Activated naive CD4-positive, alpha-beta T cell treated with anti-CD3 and anti-CD28 coated beads for 36 hours (primary cell): ENCODE measurements at regions not wholly inside any gene's neighbourhood (a gene's known extent, or its start where the extent isn't known, plus 50 kb on each side); places are given as distances from the start of the nearest gene placed in this dataset.
A peak's percentile ranks its signal among the peaks of the same experiment; 100 is the strongest.

Experiments used
- CTCF ChIA-PET: fragments of 350-600 bp; sonication (Branson Sonifier 250); formaldehyde crosslinking; loops from one replicate; lab custom pipeline; 2021; ENCODE audit warnings: antibody characterized with exemption; lab: Charles Lee
- DNase-seq: peaks from one replicate; pipeline ENCODE4 v3.0.0-alpha.2; 2020
- H3K27ac Mint-ChIP-seq: one replicate; pipeline ENCODE4 v1.8.0; 2021; ENCODE audit warnings: mild to moderate bottlenecking, mixed read lengths
- H3K27me3 Mint-ChIP-seq: one replicate; pipeline ENCODE4 v1.8.0; 2021; ENCODE audit warnings: low read depth, mixed read lengths
- H3K36me3 Mint-ChIP-seq: one replicate; pipeline ENCODE4 v1.8.0; 2021; ENCODE audit warnings: low read depth, mixed read lengths
- H3K4me1 Mint-ChIP-seq: one replicate; pipeline ENCODE4 v1.8.0; 2021; ENCODE audit warnings: low read depth, mixed read lengths
- H3K4me3 Mint-ChIP-seq: one replicate; pipeline ENCODE4 v1.8.0; 2021; ENCODE audit warnings: mild to moderate bottlenecking, moderate library complexity, mixed read lengths
- H3K9me3 Mint-ChIP-seq: one replicate; pipeline ENCODE4 v1.8.0; 2021; ENCODE audit warnings: mixed read lengths
- intact Hi-C: fragments of 100-400 bp; cut with micrococcal nuclease; formaldehyde crosslinking; loops from one replicate; pipeline ENCODE4 v1.15.1; 2023

DNA sequence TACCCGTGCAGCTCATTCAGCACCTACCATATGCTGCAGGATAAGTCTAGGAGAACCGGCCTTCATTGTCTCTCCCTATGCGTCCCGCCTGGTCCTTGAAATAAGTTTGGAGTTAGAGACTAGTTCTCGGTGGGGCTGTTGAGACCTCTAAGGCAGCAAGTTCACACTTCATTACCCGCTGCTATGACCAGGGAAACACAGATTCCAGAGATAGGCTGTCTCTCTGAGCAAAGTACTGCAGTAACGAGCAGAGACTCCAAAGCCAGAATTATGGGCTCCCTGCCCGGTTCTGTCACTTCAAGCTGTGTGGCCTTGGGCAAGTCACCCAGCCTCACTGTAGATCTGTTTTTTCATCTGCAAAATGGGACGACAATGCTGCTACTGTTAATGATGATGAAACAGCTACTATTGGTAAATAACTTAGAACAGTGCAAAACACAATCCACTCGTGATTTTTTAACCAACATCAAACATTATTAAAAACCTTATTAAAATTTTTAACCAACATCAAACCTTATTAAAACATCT lies 184.1 kb downstream of the USP12 start:
- intact Hi-C loops: loop anchor here (5.0 to 10.0 kb wide), 3 partner anchors 185 to 997 kb away; partner anchors contain the start of genes URAD and USP12
- Mint-ChIP-seq H3K4me3 (no peak overlapping the region), H3K27ac (no peak overlapping the region), H3K4me1 (no peaks in the 10 kb centered on the region), H3K27me3 (peaks cover 12% of the 10 kb centered on the region), H3K9me3 (no peaks in the 10 kb centered on the region), H3K36me3 (no peaks in the 10 kb centered on the region)
- DNase-seq: no peak
- CTCF ChIA-PET: interaction anchor here (1.0 to 7.6 kb wide), 4 partner anchors 16 to 378 kb away, joined by 3 to 145 read pairs (median 4); partner anchors contain the start of gene RASL11A

DNA sequence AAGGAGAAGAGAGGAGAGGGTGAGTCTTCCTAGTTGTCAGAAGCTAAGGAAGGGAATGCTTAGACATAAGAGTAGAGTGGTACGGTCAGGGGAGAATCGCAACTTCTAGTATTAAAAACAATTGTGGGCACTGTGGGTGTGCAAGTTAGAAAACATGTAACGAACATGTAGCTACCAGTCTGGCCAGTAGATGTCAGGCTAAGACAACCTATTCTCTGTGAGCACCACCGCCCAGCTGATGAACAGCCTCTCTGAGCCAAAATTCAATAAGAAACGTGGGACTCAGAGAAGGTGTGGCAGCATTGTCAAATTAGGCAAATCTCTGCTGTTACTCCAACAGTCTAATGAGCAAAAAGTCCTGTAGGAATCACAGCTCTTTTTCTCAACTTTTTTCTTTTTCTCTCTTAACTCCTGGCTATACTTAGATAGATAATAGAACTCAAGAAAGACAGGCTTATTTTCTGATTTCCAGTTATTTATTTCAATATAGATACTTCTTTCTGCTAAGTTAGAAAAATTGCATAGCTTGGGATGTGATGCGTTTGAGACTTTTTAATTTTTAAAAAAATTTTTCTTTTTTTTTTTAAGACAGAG lies 186.2 kb downstream of the USP12 start:
- CTCF ChIA-PET: interaction anchor here (0.6 to 7.6 kb wide), 37 partner anchors 10 to 998 kb away, joined by 3 to 145 read pairs (median 4); partner anchors contain the start of gene RASL11A

DNA sequence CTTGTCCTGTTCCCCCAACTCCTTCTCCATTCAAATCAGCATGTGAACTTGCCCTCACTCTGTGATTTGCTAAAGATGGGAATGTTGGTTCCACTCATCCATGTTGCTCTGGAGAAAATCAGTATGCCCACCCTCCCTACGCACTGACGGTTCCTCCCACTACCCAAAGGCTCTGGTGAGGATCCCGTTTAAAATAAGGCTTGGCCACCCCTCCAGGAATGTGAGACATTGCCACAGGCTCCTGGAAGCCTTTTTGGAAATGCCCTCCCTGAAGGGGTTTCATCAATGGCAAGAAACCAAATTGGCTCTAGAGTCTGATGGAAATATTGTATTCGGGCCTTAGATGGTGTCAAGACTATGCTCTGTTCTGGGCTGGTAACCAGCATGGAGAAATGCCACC lies 187.3 kb downstream of the USP12 start:
- H3K4me1 Mint-ChIP-seq: no peaks in the 10 kb centered on the region
- intact Hi-C loops: loop anchor here (2.0 to 10.0 kb wide), 3 partner anchors 38 to 1000 kb away; partner anchors contain the start of gene URAD
- H3K4me3 Mint-ChIP-seq: no peak overlapping the region
- DNase-seq: no peak
- CTCF ChIA-PET: interaction anchor here (0.7 to 7.6 kb wide), 11 partner anchors 13 to 376 kb away, joined by 3 to 145 read pairs (median 5); no protein-coding TSS in a partner anchor
- H3K27me3 Mint-ChIP-seq: peaks cover 4% of the 10 kb centered on the region
- H3K27ac Mint-ChIP-seq: no peak overlapping the region
- H3K9me3 Mint-ChIP-seq: no peaks in the 10 kb centered on the region
- H3K36me3 Mint-ChIP-seq: no peaks in the 10 kb centered on the region

More for the DNA sequence above, 186.2 kb downstream of the USP12 start:
- intact Hi-C loops: loop anchor here (1.0 to 10.0 kb wide), 8 partner anchors 39 to 999 kb away; partner anchors contain the start of genes URAD and USP12
- Mint-ChIP-seq H3K27me3 (peaks cover 5% of the 10 kb centered on the region), H3K4me1 (no peaks in the 10 kb centered on the region), H3K9me3 (no peaks in the 10 kb centered on the region), H3K4me3 (no peak overlapping the region), H3K27ac (no peak overlapping the region), H3K36me3 (no peaks in the 10 kb centered on the region)
- peak; percentile 86 for DNase-seq

DNA sequence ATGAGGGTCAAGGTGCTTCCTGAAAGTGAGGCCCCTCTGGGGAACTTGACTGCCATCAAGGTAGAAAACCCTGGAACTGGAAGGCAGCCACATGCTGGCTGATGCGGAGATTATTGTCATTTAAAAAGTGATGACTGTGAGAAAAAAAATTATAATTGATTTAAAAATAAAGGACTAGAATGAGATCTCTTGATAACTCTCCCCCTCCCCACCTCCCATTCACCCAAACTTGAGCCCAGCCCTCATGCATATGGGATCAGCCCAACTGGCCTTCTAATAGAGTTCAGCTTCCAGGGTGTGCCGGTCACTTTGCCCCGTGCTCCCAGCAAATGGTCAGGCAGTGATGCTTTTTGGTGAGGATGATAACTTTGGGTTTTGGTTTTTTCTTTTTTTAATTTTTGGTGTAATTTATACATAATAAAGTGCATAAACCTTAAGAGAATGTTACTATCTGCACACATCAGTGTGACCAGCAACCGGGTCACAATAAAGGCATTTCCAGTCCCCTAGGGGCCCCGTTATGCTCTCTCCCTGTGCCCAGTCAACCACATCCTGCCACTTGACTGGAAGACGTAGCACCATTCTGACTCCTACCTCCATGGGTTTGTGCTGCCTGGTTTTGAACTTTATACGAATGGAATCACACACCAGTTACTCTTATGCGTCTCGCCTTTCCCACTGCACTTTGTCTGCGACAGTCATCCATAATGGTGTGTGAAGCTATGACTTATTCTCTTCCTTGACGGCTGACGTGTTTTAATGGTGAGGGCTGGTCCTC lies 187.9 kb downstream of the USP12 start:
- intact Hi-C loops: loop anchor here (2.0 to 10.0 kb wide), 3 partner anchors 37 to 1001 kb away; partner anchors contain the start of gene URAD
- Mint-ChIP-seq H3K4me3 (no peak overlapping the region), H3K27me3 (peaks cover 4% of the 10 kb centered on the region), H3K4me1 (no peaks in the 10 kb centered on the region), H3K9me3 (no peaks in the 10 kb centered on the region), H3K27ac (no peak overlapping the region), H3K36me3 (no peaks in the 10 kb centered on the region)
- CTCF ChIA-PET: interaction anchor here (0.6 to 7.6 kb wide), 4 partner anchors 13 to 377 kb away, joined by 3 to 145 read pairs (median 3); no protein-coding TSS in a partner anchor
- no peak for DNase-seq

DNA sequence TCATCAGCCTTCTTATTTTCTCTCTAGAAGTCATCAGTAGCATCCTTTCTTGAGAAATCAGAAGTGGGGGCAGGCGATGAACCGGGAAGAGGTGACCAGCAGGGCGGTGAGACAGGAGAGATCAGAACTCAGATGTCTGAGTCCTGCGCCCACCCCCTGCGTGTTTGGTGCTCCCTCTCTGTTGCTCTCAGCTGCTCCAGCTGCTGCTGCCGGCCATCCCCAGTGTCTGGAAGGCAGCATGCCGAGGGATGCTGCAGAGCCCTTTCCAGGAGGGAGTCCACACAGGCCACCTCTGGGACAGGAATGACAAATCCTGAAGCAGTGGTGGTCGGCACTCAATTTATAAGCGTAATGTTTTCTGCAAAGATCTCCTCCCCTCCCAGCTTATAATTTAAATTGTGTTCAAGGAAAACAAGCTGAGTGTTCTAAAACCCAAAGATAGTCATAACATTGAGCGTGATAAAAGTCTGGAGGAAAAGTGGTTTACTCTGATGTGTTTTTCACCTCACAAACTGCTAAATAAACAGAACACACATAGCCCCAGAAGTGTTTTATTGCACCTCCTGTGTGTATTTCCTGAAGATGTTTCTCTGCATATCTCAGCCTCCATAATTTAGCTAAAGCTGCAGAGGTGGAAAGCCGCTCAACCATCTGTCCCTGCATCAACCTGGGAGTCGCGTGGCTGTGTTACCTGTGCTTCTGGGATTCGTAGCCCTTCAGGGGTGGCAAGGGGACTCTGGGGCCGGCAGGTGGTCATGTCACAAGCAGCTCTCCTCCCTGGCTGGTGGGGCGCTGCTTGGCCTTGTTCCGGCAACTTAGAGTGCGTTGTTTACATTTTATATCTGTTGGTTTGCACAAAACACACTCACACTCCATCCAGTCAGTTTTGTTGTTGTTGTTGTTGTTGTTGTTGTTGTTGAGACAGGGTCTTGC lies 191.2 kb downstream of the USP12 start:
- no peaks in the 10 kb centered on the region for H3K4me1 Mint-ChIP-seq
- H3K36me3 Mint-ChIP-seq: no peaks in the 10 kb centered on the region
- H3K27ac Mint-ChIP-seq: no peak overlapping the region
- intact Hi-C loops: loop anchor here (10.0 kb wide), 2 partner anchors 844 to 1004 kb away; partner anchors contain the start of gene URAD
- H3K27me3 Mint-ChIP-seq: peaks cover 4% of the 10 kb centered on the region
- no peaks in the 10 kb centered on the region for H3K9me3 Mint-ChIP-seq
- DNase-seq: no peak
- no peak overlapping the region for H3K4me3 Mint-ChIP-seq
- CTCF ChIA-PET: interaction anchor here (0.7 to 1.3 kb wide), 3 partner anchors 378 to 382 kb away, joined by 3 to 6 read pairs (median 4); no protein-coding TSS in a partner anchor

DNA sequence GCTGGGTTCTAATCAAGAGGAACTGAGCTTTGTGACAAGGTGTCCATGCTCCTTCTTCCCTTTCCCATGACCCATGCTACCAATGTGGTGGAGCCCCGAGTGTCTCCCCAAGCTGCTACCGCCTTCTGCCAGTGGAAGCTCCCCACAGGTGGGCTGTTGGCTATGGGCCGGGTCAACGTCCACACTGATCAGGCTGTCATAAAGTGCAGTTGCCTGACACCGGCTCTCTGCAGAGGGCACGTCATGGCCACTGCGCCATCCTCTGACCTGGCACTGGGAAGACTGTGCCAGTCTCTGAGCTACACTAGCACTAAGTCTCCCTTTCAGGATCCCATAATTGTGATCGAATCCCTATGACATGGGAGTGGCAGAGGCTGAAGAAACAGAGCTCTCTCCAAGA lies 192.3 kb downstream of the USP12 start:
- Mint-ChIP-seq H3K4me3 (no peak overlapping the region), H3K9me3 (no peaks in the 10 kb centered on the region), H3K4me1 (no peaks in the 10 kb centered on the region), H3K27me3 (peaks cover 4% of the 10 kb centered on the region), H3K27ac (no peak overlapping the region), H3K36me3 (no peaks in the 10 kb centered on the region)
- no peak for DNase-seq
- CTCF ChIA-PET: interaction anchor here (0.6 to 1.3 kb wide), 4 partner anchors 32 to 383 kb away, joined by 3 to 6 read pairs (median 4); no protein-coding TSS in a partner anchor
- intact Hi-C loops: no loop called here

DNA sequence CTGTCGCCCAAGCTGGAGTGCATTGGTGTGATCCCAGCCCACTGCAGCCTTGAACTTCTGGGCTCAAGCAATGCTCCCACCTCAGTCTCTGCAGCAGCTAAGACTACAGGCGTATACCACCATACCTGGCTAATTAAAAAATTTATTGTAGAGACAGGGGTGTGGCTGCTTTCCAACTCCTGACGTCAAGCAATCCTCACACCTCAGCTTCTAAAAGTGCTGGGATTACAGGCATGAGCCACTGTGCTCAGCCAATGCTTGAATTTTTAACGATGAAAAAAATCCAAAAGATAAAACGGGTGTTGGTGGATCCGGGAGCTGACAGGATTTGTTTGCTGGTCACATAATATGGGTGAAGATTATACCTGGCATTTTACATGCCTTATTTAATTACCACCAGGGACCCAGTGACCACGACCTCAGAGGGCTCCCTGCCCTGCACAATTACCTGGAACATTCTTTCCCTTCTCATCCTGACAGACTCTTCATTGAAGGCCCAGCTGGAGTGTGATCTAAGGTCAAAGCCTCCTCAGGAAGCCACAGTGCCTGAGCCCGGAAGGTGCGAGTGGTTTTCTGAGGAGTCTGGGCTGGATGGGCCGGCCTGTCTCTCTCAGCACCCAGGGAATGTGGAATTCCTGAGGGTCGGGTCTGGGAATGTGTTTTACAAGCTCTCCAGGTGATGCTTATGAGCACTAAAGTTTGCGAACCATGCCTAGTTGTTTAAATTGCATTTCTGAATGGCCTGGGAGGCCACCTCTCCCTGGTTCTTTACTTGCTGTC lies 193.3 kb downstream of the USP12 start:
- no peak overlapping the region for H3K4me3 Mint-ChIP-seq
- intact Hi-C loops: no loop called here
- no peaks in the 10 kb centered on the region for H3K4me1 Mint-ChIP-seq
- CTCF ChIA-PET: interaction anchor here (0.6 to 1.2 kb wide), 2 partner anchors 31 to 857 kb away, joined by 3 read pairs; no protein-coding TSS in a partner anchor
- no peaks in the 10 kb centered on the region for H3K9me3 Mint-ChIP-seq
- H3K27me3 Mint-ChIP-seq: no peaks in the 10 kb centered on the region
- no peak overlapping the region for H3K27ac Mint-ChIP-seq
- no peak for DNase-seq
- H3K36me3 Mint-ChIP-seq: no peaks in the 10 kb centered on the region

DNA sequence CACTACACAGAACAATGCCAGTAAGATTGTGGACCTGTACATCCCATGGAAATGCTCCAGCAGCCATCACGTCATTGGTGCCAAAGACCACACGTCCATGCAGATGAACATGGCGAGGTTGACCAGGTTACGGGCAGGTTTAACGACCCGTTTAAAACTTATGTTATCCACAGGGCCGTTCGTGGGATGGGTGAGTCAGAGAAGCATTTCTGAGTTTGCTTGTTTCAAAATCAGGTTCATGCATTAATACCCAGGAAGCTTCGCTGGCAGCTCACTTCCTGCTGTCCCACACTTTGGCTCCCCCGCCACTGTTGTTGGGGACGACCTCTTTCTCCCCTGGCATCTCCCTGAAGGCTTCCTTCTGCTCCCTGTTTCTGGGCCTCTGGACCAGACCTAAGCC lies 194.1 kb downstream of the USP12 start:
- Mint-ChIP-seq H3K27me3 (no peaks in the 10 kb centered on the region), H3K4me1 (no peaks in the 10 kb centered on the region), H3K27ac (no peak overlapping the region), H3K4me3 (no peak overlapping the region), H3K36me3 (no peaks in the 10 kb centered on the region), H3K9me3 (no peaks in the 10 kb centered on the region)
- DNase-seq: no peak
- intact Hi-C loops: no loop called here
- CTCF ChIA-PET: no interaction called here

DNA sequence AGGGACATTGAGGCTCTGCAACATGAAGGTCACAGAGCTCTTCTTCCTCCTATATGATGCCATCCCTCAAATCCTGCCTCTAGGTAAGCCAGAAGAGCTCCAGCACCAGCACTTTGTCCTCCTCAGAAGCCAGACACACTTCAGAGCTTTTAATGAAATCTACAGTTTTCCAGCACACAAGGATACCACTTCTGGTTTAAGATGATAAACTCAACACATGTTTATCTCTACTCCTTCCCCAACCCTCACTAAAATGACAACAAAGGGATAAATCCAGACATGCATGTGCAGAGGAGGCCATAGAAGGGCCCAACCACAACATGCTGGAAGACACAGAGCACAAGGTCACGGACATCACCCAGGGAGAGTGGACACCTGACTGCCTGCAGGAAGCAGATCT lies 195.3 kb downstream of the USP12 start:
- H3K27me3 Mint-ChIP-seq: no peaks in the 10 kb centered on the region
- H3K27ac Mint-ChIP-seq: no peak overlapping the region
- no peaks in the 10 kb centered on the region for H3K4me1 Mint-ChIP-seq
- no peaks in the 10 kb centered on the region for H3K36me3 Mint-ChIP-seq
- intact Hi-C loops: no loop called here
- H3K4me3 Mint-ChIP-seq: no peak overlapping the region
- H3K9me3 Mint-ChIP-seq: no peaks in the 10 kb centered on the region
- CTCF ChIA-PET: interaction anchor here (1.5 kb wide), 1 partner anchor 9 kb away, joined by 4 read pairs; no protein-coding TSS in a partner anchor
- DNase-seq: no peak

DNA sequence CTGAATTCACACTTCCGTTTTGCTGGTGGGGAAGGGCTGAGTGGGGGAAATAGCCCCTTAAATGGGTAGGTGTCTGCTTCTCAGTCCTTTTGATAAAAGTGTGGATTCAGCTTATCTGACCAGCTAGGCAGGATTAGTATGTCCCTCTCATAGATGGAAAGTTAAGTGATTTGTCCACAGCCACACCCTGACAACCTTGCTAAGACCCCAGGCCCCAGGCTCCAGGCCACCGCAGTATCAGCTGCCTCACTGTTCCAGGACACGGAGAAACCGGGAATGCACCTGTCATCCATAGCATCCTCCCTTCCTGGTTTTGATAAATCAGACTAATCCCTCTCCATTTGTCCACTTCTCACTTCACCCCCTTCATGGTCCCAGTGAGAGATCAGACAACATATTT lies 197.7 kb downstream of the USP12 start:
- no peaks in the 10 kb centered on the region for H3K9me3 Mint-ChIP-seq
- H3K4me1 Mint-ChIP-seq: no peaks in the 10 kb centered on the region
- CTCF ChIA-PET: interaction anchor here (0.6 kb wide), 1 partner anchor 540 kb away, joined by 3 read pairs; no protein-coding TSS in a partner anchor
- H3K4me3 Mint-ChIP-seq: no peak overlapping the region
- no peak for DNase-seq
- no peak overlapping the region for H3K27ac Mint-ChIP-seq
- no peaks in the 10 kb centered on the region for H3K36me3 Mint-ChIP-seq
- no peaks in the 10 kb centered on the region for H3K27me3 Mint-ChIP-seq
- intact Hi-C loops: no loop called here

DNA sequence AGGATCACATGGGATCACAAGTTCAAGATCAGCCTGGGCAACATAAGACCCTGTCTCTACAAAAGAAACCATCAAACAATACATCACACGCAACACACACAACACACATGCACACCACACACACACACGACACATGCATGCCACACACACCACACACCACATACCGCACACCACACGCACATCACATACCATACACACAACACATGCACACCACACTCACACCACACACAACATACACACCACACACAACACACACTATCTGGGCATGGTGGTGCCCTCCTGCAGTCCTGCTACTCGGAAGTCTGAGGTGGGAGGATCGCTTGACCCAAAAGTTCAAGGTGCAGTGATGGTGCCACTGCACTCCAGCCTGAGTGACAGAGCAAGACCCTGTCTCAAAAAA lies 198.3 kb downstream of the USP12 start:
- H3K9me3 Mint-ChIP-seq: no peaks in the 10 kb centered on the region
- H3K4me3 Mint-ChIP-seq: no peak overlapping the region
- no peak for DNase-seq
- H3K36me3 Mint-ChIP-seq: no peaks in the 10 kb centered on the region
- no peak overlapping the region for H3K27ac Mint-ChIP-seq
- no peaks in the 10 kb centered on the region for H3K27me3 Mint-ChIP-seq
- intact Hi-C loops: no loop called here
- CTCF ChIA-PET: interaction anchor here (0.6 kb wide), 1 partner anchor 33 kb away, joined by 3 read pairs; no protein-coding TSS in a partner anchor
- no peaks in the 10 kb centered on the region for H3K4me1 Mint-ChIP-seq
